PFSK-1 (cell line): ENCODE measurements at regions not wholly inside any gene's neighbourhood (a gene's known extent, or its start where the extent isn't known, plus 50 kb on each side); places are given as distances from the start of the nearest gene placed in this dataset.

ENCODE experiments used
- POLR2AphosphoS5 ChIP-seq: IDR thresholded peaks from 2 replicates; pipeline ENCODE4 v1.6.1; 2012; ENCODE audit warnings: low read depth, mild to moderate bottlenecking, control low read depth, low read length, moderate library complexity
- REST ChIP-seq, 2 experiments: IDR thresholded peaks; 2 replicates each; pipeline versions ENCODE4 v1.6.1 to v1.8.0; 2011 to 2012; ENCODE audit warnings: low read depth in 2 of 2, low read length in 2 of 2, control low read depth in 1 of 2, inconsistent platforms in 1 of 2, mild to moderate bottlenecking in 1 of 2, moderate library complexity in 1 of 2; ENCODE audit not compliant: insufficient read depth in 1 of 2

DNA sequence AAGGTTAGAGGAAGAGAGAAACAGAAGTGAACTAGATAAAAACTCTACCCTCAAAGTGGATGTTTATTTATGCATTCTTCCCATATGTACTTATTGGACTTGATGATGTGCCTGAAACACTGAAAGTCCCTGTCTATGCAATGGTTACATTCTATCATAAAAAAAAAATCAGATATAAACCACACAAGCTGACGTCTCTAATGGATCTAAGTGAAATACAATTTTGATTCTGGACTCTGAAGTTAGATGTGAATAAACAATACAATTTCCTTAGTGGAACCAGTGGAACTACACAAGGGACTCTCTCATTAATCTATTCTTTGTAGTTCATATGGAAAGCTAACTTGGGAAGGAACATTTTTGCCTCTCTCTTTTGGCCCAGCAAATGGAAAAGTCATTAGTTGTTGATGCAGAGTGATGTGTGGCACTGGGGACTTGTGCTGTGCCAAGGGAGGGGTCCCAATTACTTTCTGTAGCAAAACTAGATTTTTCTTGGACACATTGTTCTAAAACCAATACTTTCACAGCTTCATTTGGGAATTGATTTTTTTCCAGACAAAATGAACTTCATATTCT, 376.8 kb downstream of the TRIB2 start:
- no peak for TF ChIP-seq REST (IDR thresholded peaks at IDR 0.05; ENCODE audit: insufficient read depth in 1 of 2, low read depth in 2 of 2, low read length in 2 of 2)
- no peak for TF ChIP-seq POLR2AphosphoS5
